HL-60 (cell line): ENCODE measurements at regions not wholly inside any gene's neighbourhood (a gene's known extent, or its start where the extent isn't known, plus 50 kb on each side); places are given as distances from the start of the nearest gene placed in this dataset.

Experiments
- POLR2AphosphoS5 ChIP-seq: IDR thresholded peaks from 2 replicates; pipeline ENCODE4 v1.6.1; 2012; ENCODE audit warnings: low read depth
- TF ChIP-seq, protein P1 (sequence below): IDR thresholded peaks from one replicate; pipeline ENCODE4 v1.5.1; 2011; ENCODE audit warnings: low read length, control low read depth, inconsistent platforms; ENCODE audit not compliant: insufficient read depth
- TF ChIP-seq, protein P2 (sequence below): IDR thresholded peaks from 2 replicates; pipeline ENCODE4 v1.6.1; 2012; ENCODE audit warnings: low read depth; ENCODE audit not compliant: insufficient replicate concordance

DNA sequence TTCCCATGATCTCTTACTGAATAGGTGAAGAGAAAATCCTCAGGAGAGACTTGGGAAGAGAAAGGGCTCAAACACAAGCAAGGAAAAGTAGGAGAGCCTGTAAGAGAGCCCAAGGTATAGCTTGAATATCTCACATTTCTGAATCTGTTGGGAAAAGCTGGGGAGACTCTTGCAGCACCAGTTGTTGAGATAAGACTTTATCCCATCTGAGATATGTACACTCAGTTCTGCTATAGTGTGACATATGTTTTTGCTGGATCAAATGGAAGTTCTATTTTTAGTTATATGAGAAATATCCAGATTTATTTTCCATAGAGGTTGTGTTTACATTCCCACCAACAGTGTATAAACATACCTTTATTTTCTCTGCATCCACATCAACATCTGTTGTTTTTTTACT, 246.1 kb downstream of the NDFIP2 start:
- TF ChIP-seq, protein P1, sequence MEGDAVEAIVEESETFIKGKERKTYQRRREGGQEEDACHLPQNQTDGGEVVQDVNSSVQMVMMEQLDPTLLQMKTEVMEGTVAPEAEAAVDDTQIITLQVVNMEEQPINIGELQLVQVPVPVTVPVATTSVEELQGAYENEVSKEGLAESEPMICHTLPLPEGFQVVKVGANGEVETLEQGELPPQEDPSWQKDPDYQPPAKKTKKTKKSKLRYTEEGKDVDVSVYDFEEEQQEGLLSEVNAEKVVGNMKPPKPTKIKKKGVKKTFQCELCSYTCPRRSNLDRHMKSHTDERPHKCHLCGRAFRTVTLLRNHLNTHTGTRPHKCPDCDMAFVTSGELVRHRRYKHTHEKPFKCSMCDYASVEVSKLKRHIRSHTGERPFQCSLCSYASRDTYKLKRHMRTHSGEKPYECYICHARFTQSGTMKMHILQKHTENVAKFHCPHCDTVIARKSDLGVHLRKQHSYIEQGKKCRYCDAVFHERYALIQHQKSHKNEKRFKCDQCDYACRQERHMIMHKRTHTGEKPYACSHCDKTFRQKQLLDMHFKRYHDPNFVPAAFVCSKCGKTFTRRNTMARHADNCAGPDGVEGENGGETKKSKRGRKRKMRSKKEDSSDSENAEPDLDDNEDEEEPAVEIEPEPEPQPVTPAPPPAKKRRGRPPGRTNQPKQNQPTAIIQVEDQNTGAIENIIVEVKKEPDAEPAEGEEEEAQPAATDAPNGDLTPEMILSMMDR, result no peak
- no peak for TF ChIP-seq POLR2AphosphoS5
- TF ChIP-seq, protein P2, sequence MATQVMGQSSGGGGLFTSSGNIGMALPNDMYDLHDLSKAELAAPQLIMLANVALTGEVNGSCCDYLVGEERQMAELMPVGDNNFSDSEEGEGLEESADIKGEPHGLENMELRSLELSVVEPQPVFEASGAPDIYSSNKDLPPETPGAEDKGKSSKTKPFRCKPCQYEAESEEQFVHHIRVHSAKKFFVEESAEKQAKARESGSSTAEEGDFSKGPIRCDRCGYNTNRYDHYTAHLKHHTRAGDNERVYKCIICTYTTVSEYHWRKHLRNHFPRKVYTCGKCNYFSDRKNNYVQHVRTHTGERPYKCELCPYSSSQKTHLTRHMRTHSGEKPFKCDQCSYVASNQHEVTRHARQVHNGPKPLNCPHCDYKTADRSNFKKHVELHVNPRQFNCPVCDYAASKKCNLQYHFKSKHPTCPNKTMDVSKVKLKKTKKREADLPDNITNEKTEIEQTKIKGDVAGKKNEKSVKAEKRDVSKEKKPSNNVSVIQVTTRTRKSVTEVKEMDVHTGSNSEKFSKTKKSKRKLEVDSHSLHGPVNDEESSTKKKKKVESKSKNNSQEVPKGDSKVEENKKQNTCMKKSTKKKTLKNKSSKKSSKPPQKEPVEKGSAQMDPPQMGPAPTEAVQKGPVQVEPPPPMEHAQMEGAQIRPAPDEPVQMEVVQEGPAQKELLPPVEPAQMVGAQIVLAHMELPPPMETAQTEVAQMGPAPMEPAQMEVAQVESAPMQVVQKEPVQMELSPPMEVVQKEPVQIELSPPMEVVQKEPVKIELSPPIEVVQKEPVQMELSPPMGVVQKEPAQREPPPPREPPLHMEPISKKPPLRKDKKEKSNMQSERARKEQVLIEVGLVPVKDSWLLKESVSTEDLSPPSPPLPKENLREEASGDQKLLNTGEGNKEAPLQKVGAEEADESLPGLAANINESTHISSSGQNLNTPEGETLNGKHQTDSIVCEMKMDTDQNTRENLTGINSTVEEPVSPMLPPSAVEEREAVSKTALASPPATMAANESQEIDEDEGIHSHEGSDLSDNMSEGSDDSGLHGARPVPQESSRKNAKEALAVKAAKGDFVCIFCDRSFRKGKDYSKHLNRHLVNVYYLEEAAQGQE, result no peak
